ENCODE measurements at regions not wholly inside any gene's neighbourhood (a gene's known extent, or its start where the extent isn't known, plus 50 kb on each side); places are given as distances from the start of the nearest gene placed in this dataset.
"Not testable (repeated sequence)": the region's sequence is repeated elsewhere in the genome, so short reads cannot be mapped to it uniquely, and the experiment has no call there.

DNA sequence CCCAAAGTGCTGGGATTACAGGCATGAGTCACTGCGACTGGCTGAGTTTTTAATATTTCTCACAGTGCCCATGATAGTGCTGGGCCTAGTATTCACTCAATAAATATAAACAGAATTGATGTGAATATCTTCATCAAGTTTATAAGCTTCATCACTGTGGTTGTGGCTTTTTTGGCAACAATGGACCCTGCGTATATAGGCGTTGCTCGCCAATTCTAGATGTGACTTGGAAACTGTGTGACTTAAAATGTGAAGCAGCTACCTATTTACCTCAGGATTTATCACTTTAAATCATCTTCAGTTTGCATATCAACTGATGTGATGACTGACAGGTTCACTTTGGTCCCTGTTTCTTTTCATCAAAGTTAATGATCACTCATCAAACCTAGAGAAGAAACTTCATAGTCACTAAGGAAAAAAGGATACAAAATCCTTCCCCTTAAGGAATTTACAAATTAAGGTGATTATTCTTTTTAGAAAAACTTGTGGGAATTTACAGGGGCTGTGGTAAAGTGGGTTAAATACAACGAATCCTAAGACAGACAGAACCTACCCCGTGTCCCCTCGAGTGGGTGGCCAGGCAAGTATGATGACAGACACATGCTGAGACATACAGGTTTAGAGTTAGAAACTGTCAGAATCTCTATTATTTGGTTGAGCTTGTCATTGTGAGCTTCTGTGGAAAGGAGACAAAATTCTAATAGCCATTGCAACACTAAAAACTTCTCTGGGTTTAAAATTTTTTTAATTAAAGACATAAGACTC is 101.3 kb downstream of the AKAP11 start:
- peak; percentile 24 for DNase-seq

GRCh38 chr13:42375663-42376062 is 103.7 kb downstream of the AKAP11 start:
- no peak for DNase-seq

GRCh38 chr13:42377640-42378382 is 105.9 kb downstream of the AKAP11 start:
- DNase-seq = peak; percentile 93

GRCh38 chr13:42378383-42378780 is 106.4 kb downstream of the AKAP11 start:
- DNase-seq = peak; percentile 52

GRCh38 chr13:42379241-42379640 is 107.3 kb downstream of the AKAP11 start:
- no peak for DNase-seq

DNA sequence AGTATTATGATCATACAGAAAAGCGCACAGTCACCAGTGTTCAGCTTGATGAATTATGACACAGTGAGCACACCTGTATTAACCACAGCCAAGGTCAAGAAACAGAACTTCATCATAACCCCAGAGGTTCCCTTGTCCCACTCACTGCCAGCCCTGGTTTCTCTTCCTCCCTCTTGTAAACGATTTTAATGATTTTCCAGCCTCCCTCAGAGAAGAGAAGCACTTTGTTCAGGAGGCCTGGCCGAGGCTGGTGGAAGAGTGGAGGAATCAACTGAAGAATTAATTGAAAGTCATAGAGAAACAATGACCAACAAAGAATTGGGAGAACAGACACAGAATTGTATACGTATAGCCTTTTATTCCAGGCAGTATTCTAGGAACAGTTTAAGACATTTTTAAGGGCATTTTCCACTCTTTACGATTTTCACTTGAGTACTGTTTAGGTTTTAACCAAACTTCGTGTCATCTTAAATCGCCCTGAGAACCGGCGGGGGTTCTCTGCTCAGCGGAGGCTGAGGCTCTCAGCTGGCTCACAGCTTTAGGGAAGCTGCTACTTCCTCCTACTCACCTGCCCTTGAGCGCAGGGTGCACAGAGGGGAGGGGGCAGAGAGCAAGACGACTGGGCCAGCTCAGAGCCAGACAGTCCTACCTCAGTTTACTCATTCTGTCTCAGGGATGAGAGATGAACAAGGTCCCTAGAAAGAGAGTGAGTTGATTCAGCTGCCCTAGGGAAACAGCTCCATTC is 108.6 kb downstream of the AKAP11 start:
- DNase-seq = no peak

DNA sequence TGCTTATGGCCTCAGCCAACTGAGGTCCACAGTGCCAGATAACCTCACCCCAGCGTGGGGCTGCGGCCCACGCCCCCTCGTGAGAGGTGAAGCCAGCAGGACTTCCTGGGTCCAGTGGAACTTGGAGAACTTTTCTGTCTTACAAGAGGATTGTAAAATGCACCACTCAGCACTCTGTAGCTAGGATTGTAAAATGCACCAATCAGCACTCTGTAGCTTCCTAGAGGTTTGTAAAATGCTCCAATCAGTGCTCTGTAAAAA is 109.1 kb downstream of the AKAP11 start:
- no peak for DNase-seq

DNA sequence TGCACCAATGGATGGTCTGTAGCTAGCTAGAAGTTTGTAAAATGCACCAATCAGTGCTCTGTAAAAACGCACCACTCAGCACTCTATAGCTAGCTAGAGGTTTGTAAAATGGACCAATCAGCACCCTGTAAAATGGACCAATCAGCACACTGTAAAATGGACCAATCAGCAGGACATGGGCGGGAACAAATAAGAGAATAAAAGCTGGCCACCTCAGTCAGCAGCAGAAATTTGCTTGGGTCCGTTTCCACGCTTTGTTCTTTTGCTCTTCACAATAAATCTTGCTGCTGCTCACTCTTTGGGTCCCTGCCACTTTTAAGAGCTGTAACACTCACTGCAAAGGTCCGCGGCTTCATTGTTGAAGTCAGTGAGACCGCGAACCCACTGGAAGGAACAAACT is 109.5 kb downstream of the AKAP11 start:
- not testable (repeated sequence) for DNase-seq

DNA sequence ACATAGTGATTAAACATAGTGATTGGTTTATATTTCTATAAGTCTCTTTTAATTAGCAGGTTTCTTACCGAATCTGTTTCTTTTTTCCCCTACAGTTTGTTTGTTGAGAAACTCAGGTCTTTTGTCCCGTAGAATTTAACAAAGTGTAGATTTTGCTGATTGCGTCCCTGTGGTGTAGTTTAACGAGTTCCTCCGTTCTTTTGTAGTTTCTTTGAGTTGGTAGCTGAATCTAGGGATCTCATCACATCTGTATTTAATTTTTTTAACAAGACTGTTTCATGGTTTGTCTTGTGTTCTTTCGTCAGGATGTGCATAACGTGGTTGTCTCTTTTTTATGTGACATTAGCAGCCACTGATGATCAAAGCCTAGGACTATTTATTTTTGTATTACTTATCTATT is 111.1 kb downstream of the AKAP11 start:
- no peak for DNase-seq

GRCh38 chr13:42384265-42384664 is 112.3 kb downstream of the AKAP11 start:
- no peak for DNase-seq

- no peak for DNase-seq
Observed at GRCh38 chr13:42388326-42388725, 116.4 kb downstream of the AKAP11 start.

DNA sequence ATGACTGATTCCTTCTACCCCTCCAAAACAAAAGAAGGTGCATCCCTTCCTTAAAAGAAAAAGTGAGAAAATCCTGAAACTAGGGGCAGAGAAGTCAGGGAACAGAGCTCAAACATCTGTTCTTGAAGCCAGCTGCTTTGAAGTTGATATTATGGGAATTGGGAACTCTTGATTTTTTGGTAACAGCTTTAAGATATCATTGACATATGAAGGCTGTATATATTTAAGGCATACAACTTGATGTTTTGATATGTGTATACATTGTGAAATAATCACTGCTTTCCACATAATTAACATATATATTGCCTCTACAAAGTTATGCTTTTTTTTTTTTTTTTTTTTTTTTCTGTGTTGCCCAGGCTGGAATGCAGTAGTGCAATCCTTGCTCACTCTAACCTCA is 117.1 kb downstream of the AKAP11 start:
- DNase-seq = no peak

DNA sequence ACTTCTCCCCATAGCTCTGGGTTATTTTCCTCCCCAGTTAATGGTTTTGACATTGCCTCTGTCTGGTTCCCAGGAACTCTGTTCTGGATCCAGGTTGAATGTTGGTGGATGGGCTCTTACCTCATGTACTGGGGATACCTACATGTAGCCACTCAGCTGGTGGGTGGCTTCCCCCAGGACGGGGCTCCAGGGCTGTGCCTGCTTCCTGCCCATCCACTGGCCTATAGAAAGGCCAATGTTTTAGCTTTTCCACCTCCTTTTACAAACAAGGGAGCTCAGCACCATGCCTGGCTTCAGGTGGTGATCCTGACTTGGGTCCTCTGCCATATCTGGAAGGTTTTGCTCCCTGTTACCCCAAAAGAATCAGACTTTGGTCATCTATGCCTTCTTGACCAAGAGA is 120.2 kb downstream of the AKAP11 start:
- no peak for DNase-seq

DNA sequence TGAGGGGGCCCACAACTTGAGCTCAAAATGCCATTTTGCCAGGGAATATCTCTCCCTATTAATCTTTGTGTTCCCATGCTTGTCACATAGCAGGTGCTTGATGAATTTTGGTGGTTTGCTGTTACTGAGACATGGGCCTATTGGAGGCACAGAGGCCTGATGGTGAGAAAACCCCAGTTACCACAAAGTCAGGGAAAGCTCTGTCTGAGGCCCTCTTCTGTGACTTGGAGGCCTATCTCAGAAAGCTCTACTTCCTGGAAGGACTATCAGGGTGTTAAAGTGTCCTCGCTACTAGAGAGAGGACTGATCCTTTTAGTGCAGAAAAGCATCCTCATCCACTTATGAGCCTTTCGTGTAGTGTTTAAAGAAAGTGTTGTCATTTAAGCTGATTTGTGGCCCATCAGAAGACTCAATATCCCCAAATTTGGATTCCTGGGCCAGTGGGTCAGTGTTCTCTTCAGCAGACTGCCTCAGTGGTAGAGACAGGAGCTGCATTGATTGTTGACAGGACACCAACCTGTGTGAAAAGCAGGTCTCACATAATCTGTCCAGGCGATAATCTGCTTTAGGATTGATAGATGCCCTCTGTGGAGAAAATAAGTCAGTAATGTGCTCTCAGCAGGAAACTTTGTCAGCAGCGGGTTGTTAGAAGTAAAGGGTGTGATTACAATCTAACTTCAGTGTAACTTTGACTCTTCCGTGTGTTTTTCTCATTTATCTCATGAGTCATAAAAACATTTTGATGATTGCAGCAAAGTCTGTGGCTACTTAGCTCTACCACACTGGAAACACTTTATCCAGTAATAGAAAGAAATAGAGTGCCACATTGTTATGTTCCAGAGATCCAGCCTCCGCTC is 121.0 kb downstream of the AKAP11 start:
- DNase-seq = peak; percentile 86

- peak; percentile 46 for DNase-seq
Observed at GRCh38 chr13:42393573-42394360, 121.8 kb downstream of the AKAP11 start.

GRCh38 chr13:42394361-42394708 is 122.4 kb downstream of the AKAP11 start:
- no peak for DNase-seq

DNA sequence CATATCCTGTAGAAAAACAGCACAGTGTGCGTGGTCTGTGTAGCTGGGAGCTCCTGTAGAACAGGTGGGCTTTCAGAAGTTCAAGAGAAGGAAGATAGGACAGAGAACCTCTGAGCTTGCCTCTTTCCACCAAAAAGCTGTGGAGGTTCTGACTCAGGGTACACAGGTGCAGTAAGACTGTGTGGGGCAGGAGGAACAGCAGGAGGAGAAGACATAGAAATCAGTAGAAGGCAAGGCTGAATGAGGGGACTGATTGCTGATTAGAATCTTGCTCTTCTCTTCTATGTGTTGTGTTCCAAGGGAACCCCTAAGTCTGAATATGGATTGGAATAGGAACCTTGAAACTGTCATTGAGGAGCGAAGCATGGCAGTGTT is 122.7 kb downstream of the AKAP11 start:
- DNase-seq = no peak

DNA sequence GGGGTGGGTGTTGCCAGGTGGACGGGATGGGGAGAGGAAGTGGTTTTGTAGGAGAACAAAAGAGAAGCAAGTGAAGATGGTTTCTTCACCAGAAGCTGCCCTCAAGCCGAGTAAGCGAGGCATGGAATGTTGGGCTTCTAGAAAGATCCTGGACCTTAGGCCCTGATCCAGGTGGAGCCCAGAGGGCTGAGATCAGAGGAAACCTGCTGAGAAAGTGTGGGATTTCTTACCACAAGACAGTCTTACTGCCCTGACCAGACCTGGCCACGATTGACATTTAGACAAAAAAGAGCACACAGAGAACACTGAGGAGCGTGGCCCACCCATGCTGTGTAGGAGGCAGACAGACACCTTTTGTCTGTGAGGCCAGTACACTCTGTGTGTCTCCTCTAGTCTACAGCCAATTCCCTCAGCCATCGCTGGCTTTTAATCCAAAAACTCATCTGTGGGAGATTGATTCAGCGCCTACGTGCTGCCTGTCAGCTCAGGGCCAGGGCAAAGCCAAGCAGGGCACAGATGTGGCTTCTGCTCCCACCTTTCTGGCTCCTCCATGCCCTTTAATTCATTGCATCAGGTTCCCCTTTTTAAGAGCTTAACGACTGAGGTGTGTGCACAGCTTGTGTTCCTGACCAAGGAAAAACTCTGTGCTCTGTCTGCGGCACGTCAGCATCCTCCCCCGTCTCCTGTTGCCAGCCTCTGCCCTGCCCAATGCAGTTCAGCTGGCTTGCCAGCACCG is 123.3 kb downstream of the AKAP11 start:
- DNase-seq = peak; percentile 59

DNA sequence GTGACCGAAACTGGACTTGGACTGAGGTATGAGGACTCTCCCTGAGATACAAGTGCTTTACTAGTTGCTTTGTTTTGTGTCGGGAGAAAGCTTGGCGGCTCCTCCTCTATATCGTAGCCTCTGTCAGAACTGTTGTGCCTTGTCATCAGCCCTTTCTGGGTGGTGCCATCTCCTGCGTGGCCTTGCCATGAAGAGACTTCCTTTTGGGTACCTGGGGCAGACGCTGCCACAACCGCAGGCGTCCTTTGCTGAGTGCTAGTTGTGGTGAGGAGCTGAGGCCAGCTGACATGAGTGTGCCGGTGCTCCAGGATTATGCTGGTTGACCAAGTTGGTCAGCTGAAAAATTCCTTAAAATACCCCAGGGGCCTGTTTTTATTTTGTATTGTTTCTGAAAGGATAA is 124.5 kb downstream of the AKAP11 start:
- DNase-seq = peak; percentile 88

DNA sequence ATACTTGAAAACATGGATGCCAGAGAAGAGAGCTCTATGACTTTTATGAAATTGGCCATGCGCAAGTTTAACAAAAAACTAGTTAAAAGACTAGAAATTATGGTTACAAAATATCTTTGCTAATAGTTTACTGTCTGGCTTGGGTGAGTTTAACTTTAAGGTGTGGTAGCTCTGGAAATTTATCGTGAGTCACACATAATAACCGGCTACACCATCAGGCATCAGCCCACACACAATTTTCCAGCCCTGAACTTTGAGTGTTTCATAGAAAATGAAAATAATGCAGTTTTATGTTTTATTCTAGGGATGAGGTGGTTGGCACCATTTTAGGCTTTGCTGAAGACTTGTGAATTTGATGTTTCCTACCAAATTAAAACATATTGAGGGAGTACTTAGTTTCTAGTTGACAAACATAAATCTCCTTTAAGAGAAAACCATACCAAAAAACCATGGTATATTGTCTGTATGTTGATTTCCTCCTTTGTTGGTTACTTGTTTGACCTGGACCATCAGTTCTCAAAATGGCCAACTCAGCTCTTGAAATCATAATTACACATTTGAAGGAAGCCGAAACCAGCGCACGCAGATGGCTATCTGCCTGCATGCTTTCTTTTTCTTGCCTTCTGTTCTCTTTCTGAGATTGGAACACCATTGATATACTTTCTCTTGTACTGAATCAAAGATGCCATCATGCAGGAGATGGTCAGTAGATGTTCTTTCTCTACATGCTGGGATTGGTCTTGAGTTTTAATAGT is 125.1 kb downstream of the AKAP11 start:
- peak; percentile 58 for DNase-seq

DNA sequence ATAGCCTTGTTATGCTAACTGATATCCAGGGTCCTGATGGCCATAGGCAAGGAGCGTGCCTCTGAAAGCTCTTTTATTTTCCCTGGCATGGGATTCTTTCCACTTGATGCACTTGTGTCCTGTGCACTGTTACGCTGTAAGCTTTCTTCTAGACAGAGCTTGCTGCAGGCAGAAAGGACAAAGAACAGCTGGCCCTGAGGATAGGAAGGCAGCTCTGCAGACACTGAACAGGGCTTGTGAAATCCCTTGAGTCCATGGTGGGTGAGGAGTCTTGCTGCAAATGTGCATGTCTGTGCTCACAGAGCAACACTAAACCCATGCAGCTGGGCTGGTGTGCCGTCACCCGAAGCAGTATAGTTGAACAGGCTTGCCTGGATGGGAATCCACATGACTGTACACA is 126.6 kb downstream of the AKAP11 start:
- DNase-seq = no peak

All from activated CD4-positive, alpha-beta T cell treated with anti-CD3 and anti-CD28 coated beads, Interleukin-10, Interleukin-2, amounts not matched to agents 100 ng/mL and 50 ng/mL, durations not matched to agents 16 hours and 8 hours (primary cell).